ENCODE measurements at regions not wholly inside any gene's neighbourhood (a gene's known extent, or its start where the extent isn't known, plus 50 kb on each side); places are given as distances from the start of the nearest gene placed in this dataset.

- no peak for DNase-seq (ENCODE audit: low read depth)
- H3K4me3 ChIP-seq (ENCODE audit: low read depth, low read length) = no peak overlapping the region
- no peak for TF ChIP-seq CTCF (IDR thresholded peaks at IDR 0.05; ENCODE audit: insufficient read depth, low read depth, low read length, missing control alignments)
Observed at GRCh38 chr7:67716729-67717128, 720.1 kb downstream of the TYW1 start.

GRCh38 chr7:67723591-67723990 lies 727.0 kb downstream of the TYW1 start:
- DNase-seq (ENCODE audit: low read depth) = no peak
- no peak for TF ChIP-seq CTCF (IDR thresholded peaks at IDR 0.05; ENCODE audit: insufficient read depth, low read depth, low read length, missing control alignments)
- H3K4me3 ChIP-seq (ENCODE audit: low read depth, low read length) = no peak overlapping the region

- no peak for DNase-seq (ENCODE audit: low read depth)
- no peak overlapping the region for H3K4me3 ChIP-seq (ENCODE audit: low read depth, low read length)
- no peak for TF ChIP-seq CTCF (IDR thresholded peaks at IDR 0.05; ENCODE audit: insufficient read depth, low read depth, low read length, missing control alignments)
Observed at GRCh38 chr7:67724435-67724834, 727.8 kb downstream of the TYW1 start.

- no peak for TF ChIP-seq CTCF (IDR thresholded peaks at IDR 0.05; ENCODE audit: insufficient read depth, low read depth, low read length, missing control alignments)
- no peak for DNase-seq (ENCODE audit: low read depth)
- no peak overlapping the region for H3K4me3 ChIP-seq (ENCODE audit: low read depth, low read length)
Observed at GRCh38 chr7:67724955-67725354, 728.3 kb downstream of the TYW1 start.

GRCh38 chr7:67725423-67725822 lies 728.8 kb downstream of the TYW1 start:
- no peak for DNase-seq (ENCODE audit: low read depth)
- TF ChIP-seq CTCF (IDR thresholded peaks at IDR 0.05; ENCODE audit: insufficient read depth, low read depth, low read length, missing control alignments) = no peak
- no peak overlapping the region for H3K4me3 ChIP-seq (ENCODE audit: low read depth, low read length)

GRCh38 chr7:67729771-67730170 lies 733.1 kb downstream of the TYW1 start:
- no peak for DNase-seq (ENCODE audit: low read depth)
- TF ChIP-seq CTCF (IDR thresholded peaks at IDR 0.05; ENCODE audit: insufficient read depth, low read depth, low read length, missing control alignments) = no peak
- H3K4me3 ChIP-seq (ENCODE audit: low read depth, low read length) = no peak overlapping the region

GRCh38 chr7:67731704-67732103 lies 735.1 kb downstream of the TYW1 start:
- no peak for TF ChIP-seq CTCF (IDR thresholded peaks at IDR 0.05; ENCODE audit: insufficient read depth, low read depth, low read length, missing control alignments)
- H3K4me3 ChIP-seq (ENCODE audit: low read depth, low read length) = no peak overlapping the region
- DNase-seq (ENCODE audit: low read depth) = no peak

Measured in GM12865 (cell line).